GM23338 (cell line): ENCODE measurements at regions not wholly inside any gene's neighbourhood (a gene's known extent, or its start where the extent isn't known, plus 50 kb on each side); places are given as distances from the start of the nearest gene placed in this dataset.

Source experiments
- TF ChIP-seq, protein P1 (sequence below): IDR thresholded peaks from 2 replicates; pipeline ENCODE4 v1.6.1; 2016; ENCODE audit warnings: antibody characterized with exemption
- TF ChIP-seq, protein P2 (sequence below), 2 experiments: fragments of 200-600 bp in 1 of 2; sonication (generic) in 1 of 2; conservative IDR thresholded peaks; 2 replicates each; pipeline versions ENCODE4 v1.5.1 to v1.6.1; 2016 to 2017; ENCODE audit warnings: antibody characterized with exemption in 2 of 2, low read depth in 2 of 2, mild to moderate bottlenecking in 2 of 2, moderate library complexity in 1 of 2

DNA sequence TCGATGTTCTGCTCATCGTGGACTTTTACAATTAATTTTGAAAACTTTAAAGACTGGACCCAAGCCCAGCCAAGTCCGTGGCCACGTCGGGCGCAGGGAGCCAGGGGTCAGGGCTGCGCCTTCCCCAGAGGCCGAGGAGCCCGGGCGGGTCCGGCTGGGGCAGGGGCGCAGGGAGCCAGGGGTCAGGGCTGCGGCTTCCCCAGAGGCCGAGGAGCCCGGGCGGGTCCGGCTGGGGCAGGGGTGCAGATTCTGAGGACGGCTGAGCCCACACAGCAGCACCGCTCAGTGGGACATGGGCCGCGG lies 75.2 kb downstream of the MICALL2 start (continued):
- TF ChIP-seq, protein P1, sequence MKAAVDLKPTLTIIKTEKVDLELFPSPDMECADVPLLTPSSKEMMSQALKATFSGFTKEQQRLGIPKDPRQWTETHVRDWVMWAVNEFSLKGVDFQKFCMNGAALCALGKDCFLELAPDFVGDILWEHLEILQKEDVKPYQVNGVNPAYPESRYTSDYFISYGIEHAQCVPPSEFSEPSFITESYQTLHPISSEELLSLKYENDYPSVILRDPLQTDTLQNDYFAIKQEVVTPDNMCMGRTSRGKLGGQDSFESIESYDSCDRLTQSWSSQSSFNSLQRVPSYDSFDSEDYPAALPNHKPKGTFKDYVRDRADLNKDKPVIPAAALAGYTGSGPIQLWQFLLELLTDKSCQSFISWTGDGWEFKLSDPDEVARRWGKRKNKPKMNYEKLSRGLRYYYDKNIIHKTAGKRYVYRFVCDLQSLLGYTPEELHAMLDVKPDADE, result no peak
- TF ChIP-seq, protein P2, sequence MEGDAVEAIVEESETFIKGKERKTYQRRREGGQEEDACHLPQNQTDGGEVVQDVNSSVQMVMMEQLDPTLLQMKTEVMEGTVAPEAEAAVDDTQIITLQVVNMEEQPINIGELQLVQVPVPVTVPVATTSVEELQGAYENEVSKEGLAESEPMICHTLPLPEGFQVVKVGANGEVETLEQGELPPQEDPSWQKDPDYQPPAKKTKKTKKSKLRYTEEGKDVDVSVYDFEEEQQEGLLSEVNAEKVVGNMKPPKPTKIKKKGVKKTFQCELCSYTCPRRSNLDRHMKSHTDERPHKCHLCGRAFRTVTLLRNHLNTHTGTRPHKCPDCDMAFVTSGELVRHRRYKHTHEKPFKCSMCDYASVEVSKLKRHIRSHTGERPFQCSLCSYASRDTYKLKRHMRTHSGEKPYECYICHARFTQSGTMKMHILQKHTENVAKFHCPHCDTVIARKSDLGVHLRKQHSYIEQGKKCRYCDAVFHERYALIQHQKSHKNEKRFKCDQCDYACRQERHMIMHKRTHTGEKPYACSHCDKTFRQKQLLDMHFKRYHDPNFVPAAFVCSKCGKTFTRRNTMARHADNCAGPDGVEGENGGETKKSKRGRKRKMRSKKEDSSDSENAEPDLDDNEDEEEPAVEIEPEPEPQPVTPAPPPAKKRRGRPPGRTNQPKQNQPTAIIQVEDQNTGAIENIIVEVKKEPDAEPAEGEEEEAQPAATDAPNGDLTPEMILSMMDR (conservative IDR thresholded peaks at IDR 0.05; ENCODE audit: low read depth in 2 of 2), result no peak
